T-cell (primary cell): ENCODE measurements at regions not wholly inside any gene's neighbourhood (a gene's known extent, or its start where the extent isn't known, plus 50 kb on each side); places are given as distances from the start of the nearest gene placed in this dataset.

ENCODE experiments used
- ATAC-seq, 4 experiments: fragments of 200-7000 bp in 3 of 4; fragments of 150-1000 bp in 1 of 4; cut with Tn5 transposase; replicated peaks in 1 of 4; 1 replicate in 3 of 4; 2 replicates in 1 of 4; pipeline ENCODE4 v1.10.0; 2021; ENCODE audit warnings: moderate library complexity in 3 of 4, mild to moderate bottlenecking in 2 of 4, moderate number of reproducible peaks in 1 of 4
- CTCF ChIA-PET, 2 donors: fragments of 300-600 bp; sonication (Branson Sonifier 250); formaldehyde crosslinking; loops; one replicate each; lab custom pipeline; 2022; ENCODE audit warnings: antibody characterized with exemption in 2 of 2; lab: Charles Lee
- POLR2A ChIA-PET, 2 donors: fragments of 300-600 bp; sonication (Branson Sonifier 250); formaldehyde crosslinking; loops; one replicate each; lab custom pipeline; 2022; ENCODE audit warnings: antibody characterized with exemption in 2 of 2; lab: Charles Lee
- DNase-seq, 35 experiments: peaks; one replicate each; pipeline versions ENCODE4 v3.0.0 to v3.0.0-alpha.2; 2013 to 2023
- H3K27ac ChIP-seq: one replicate; pipeline ENCODE4 v1.5.1; 2013; ENCODE audit warnings: low read length
- H3K27me3 ChIP-seq, 2 experiments: replicated peaks in 1 of 2; 1 replicate in 1 of 2; 2 replicates in 1 of 2; pipeline versions ENCODE4 v1.6.1 to v1.7.0; 2013; ENCODE audit warnings: low read length in 1 of 2, mixed read lengths in 1 of 2; ENCODE audit not compliant: control insufficient read depth in 2 of 2, insufficient read depth in 2 of 2; ENCODE audit errors: extremely low read depth in 1 of 2
- H3K36me3 ChIP-seq, 2 donors: 1 replicate in 1 of 2; 2 replicates in 1 of 2; pipeline versions ENCODE4 v1.6.1 to v1.7.0; 2013; ENCODE audit warnings: low read length in 1 of 2; ENCODE audit not compliant: control insufficient read depth in 2 of 2, insufficient read depth in 1 of 2; ENCODE audit errors: extremely low read depth in 1 of 2
- H3K4me1 ChIP-seq, 2 experiments: 1 replicate in 1 of 2; 2 replicates in 1 of 2; pipeline versions ENCODE4 v1.6.1 to v1.7.0; 2013; ENCODE audit warnings: low read length in 2 of 2, mixed read lengths in 1 of 2; ENCODE audit not compliant: insufficient read depth in 2 of 2, control insufficient read depth in 1 of 2; ENCODE audit errors: extremely low read depth in 1 of 2
- H3K4me3 ChIP-seq, 2 donors: 1 replicate in 1 of 2; 2 replicates in 1 of 2; pipeline versions ENCODE4 v1.5.1 to v1.7.0; 2013; ENCODE audit warnings: mild to moderate bottlenecking in 2 of 2, low read length in 1 of 2, moderate library complexity in 1 of 2; ENCODE audit not compliant: control insufficient read depth in 1 of 2; ENCODE audit errors: extremely low read depth in 1 of 2
- H3K9me3 ChIP-seq: 2 replicates; pipeline ENCODE4 v1.7.0; 2013
- H3K27ac Mint-ChIP-seq, 2 donors: one replicate each; pipeline ENCODE4 v1.8.0; 2020 to 2021; ENCODE audit warnings: mild to moderate bottlenecking in 2 of 2, mixed read lengths in 2 of 2
- H3K27me3 Mint-ChIP-seq, 2 donors: one replicate each; pipeline ENCODE4 v1.8.0; 2021 to 2022; ENCODE audit warnings: mixed read lengths in 2 of 2
- H3K36me3 Mint-ChIP-seq: one replicate; pipeline ENCODE4 v1.8.0; 2021; ENCODE audit warnings: mixed read lengths
- H3K4me1 Mint-ChIP-seq, 3 donors: one replicate each; pipeline ENCODE4 v1.8.0; 2020 to 2022; ENCODE audit warnings: mixed read lengths in 3 of 3, mild to moderate bottlenecking in 1 of 3
- H3K4me3 Mint-ChIP-seq, 3 donors: one replicate each; pipeline ENCODE4 v1.8.0; 2020 to 2022; ENCODE audit warnings: mild to moderate bottlenecking in 3 of 3, mixed read lengths in 3 of 3, moderate library complexity in 3 of 3
- H3K9me3 Mint-ChIP-seq, 3 donors: one replicate each; pipeline ENCODE4 v1.8.0; 2020 to 2022; ENCODE audit warnings: mixed read lengths in 3 of 3
- WGBS: methylation state at CpG from one replicate; pipeline ENCODE4 v1.1.5; 2013; ENCODE audit warnings: missing lambda C conversion rate; ENCODE audit not compliant: insufficient coverage; 5-methylcytosine and 5-hydroxymethylcytosine counted together

DNA sequence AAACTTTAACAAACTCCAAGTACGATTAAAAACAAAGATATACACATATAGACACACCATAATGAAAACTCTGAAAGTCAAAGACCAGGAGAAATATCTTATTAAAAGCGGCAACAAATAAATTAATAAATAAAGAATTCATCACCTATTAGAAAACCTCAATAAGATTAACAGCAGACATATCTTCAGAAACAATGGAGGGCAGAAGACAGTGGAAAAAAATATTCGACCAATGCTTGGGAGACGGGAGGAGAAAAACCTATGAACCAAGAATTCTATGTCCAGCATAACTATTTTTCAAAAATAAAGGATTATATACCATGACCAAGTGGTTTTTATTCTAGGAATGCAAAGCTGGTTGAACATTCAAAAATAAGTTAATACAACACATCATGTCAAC, 578.6 kb upstream of the CCNG1 start:
- ATAC-seq: no peak
- H3K4me1 Mint-ChIP-seq: no peaks in the 10 kb centered on the region
- POLR2A ChIA-PET: no interaction called here

DNA sequence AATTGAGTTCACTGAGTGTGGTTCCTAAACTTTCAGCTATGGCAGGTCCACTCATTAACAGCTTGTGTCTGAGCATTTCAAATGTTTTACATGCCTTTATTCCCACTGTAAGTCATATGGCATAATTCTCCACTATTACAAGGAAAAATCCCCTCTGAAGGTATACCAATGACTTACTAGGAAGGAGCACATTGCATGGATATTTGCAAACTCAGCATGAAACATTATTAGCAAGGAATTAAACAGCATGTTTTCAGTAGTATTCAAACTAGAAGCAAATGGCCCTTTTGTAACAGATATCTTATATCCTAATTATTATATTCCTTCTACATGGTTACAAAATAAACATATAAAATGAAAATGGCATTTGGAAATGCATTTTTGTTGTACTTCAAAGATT, 566.4 kb upstream of the CCNG1 start:
- ChIA-PET POLR2A (no interaction called here), CTCF (no interaction called here)
- H3K27me3 ChIP-seq: no peaks in the 10 kb centered on the region
- H3K4me3 Mint-ChIP-seq: no peak overlapping the region
- peaks cover 17 to 28% (median 21%) of the 10 kb centered on the region in 3 donors for H3K9me3 Mint-ChIP-seq
- H3K36me3 ChIP-seq: no peaks in the 10 kb centered on the region
- H3K9me3 ChIP-seq: no peaks in the 10 kb centered on the region
- no peak overlapping the region for H3K27ac Mint-ChIP-seq
- no peaks in the 10 kb centered on the region for H3K27me3 Mint-ChIP-seq
- H3K4me1 ChIP-seq: no peaks in the 10 kb centered on the region
- no peaks in the 10 kb centered on the region for H3K4me1 Mint-ChIP-seq
- no peak for DNase-seq
- no peak for ATAC-seq
- no peak overlapping the region for H3K27ac ChIP-seq
- H3K4me3 ChIP-seq: no peak overlapping the region
- no peaks in the 10 kb centered on the region for H3K36me3 Mint-ChIP-seq

More for the DNA sequence above, 578.6 kb upstream of the CCNG1 start:
- H3K9me3 ChIP-seq: peaks cover 5% of the 10 kb centered on the region
- no peaks in the 10 kb centered on the region for H3K27me3 ChIP-seq
- H3K4me1 ChIP-seq: no peaks in the 10 kb centered on the region
- Mint-ChIP-seq H3K9me3 (peaks cover 16 to 32% (median 23%) of the 10 kb centered on the region in 3 donors), H3K4me3 (no peak overlapping the region), H3K27me3 (no peaks in the 10 kb centered on the region), H3K36me3 (no peaks in the 10 kb centered on the region), H3K27ac (no peak overlapping the region)
- CTCF ChIA-PET: no interaction called here
- no peak overlapping the region for H3K4me3 ChIP-seq
- no peak overlapping the region for H3K27ac ChIP-seq
- H3K36me3 ChIP-seq: no peaks in the 10 kb centered on the region
- WGBS: no CpG with 5 or more reads among the region's 4 CpGs
- no peak for DNase-seq

DNA sequence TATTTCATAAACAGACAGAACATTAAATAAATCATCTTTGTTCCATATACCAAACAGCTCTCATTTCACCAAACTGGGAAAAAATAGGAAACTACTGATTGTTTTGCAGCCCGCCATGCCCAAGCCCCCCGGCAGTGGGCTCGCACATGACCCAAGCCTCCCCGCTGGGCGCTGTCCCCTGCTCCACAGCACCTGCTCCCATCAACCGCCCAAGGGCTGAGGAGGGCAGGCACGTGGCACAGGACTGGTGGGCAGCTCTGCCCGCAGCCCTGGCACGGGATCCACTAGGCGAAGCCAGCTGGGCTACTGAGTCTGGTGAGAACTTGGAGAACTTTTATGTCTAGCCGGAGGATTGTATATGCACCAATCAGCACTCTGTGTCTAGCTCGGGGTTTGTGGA, 554.8 kb upstream of the CCNG1 start:
- Histone ChIP-seq H3K4me3 (no peak overlapping the region), H3K27ac (no peak overlapping the region), H3K27me3 (no peaks in the 10 kb centered on the region), H3K36me3 (no peaks in the 10 kb centered on the region), H3K9me3 (no peaks in the 10 kb centered on the region), H3K4me1 (no peaks in the 10 kb centered on the region)
- Mint-ChIP-seq H3K27ac (no peak overlapping the region), H3K4me1 (no peaks in the 10 kb centered on the region), H3K27me3 (no peaks in the 10 kb centered on the region), H3K36me3 (no peaks in the 10 kb centered on the region), H3K9me3 (peaks cover 5 to 9% (median 7%) of the 10 kb centered on the region in 3 donors), H3K4me3 (no peak overlapping the region)
- no peak for ATAC-seq
- no peak for DNase-seq
- WGBS: 94% methylated on average over 10 of the region's 12 CpGs
- ChIA-PET POLR2A (no interaction called here), CTCF (interaction anchor here in 1 of 2 donors (0.5 kb wide), 1 partner anchor 34 kb away, joined by 4 read pairs; no protein-coding TSS in a partner anchor)

DNA sequence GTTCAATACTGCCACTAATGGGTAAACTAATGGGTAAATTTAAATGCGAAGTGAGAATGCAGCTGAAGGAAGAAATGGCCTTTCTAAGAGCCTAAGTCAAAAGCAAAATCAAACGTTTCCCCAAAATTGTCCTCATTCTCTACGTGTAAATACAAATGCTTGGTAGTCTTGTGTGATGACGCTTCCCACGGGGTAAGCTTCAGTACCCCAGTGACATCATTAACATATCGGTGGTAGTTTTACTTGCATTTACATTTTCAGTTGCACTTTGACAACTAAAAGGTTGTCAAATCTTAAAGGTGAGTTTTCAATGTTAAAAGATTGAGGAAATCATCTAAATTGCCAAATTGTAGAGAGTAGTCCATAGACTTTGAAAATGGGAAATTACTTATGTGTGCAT, 550.7 kb upstream of the CCNG1 start:
- H3K4me3 ChIP-seq: no peak overlapping the region
- Mint-ChIP-seq H3K27me3 (no peaks in the 10 kb centered on the region), H3K4me3 (no peak overlapping the region), H3K9me3 (peaks cover 0 to 17% (median 5%) of the 10 kb centered on the region in 3 donors), H3K36me3 (no peaks in the 10 kb centered on the region), H3K4me1 (no peaks in the 10 kb centered on the region), H3K27ac (no peak overlapping the region)
- no peak overlapping the region for H3K27ac ChIP-seq
- ChIA-PET POLR2A (no interaction called here), CTCF (no interaction called here)
- no peaks in the 10 kb centered on the region for H3K9me3 ChIP-seq
- WGBS: no CpG with 5 or more reads among the region's 6 CpGs
- ATAC-seq (no peak), DNase-seq (no peak)
- H3K27me3 ChIP-seq: no peaks in the 10 kb centered on the region
- H3K36me3 ChIP-seq: no peaks in the 10 kb centered on the region
- H3K4me1 ChIP-seq: no peaks in the 10 kb centered on the region

DNA sequence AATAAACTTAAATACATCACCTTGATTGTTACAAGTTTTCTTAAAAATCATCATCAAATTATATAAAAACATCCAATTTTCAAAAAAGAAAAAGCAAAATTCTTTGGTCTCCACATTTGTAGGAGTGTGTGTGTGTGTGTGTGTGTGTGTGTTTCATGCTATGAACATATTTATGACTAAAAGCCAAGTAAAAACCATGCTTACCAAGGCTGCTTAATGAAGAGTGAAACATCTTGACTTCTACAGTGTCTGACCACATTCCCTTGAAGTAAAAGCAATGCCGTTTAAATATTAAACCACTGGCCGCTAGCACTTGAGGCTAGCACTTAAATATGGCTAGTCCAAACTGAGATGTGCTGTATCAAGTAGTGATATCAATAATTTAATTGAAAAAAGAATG, 549.1 kb upstream of the CCNG1 start:
- Histone ChIP-seq H3K36me3 (no peaks in the 10 kb centered on the region), H3K27ac (no peak overlapping the region), H3K9me3 (no peaks in the 10 kb centered on the region), H3K4me1 (no peaks in the 10 kb centered on the region), H3K4me3 (no peak overlapping the region), H3K27me3 (no peaks in the 10 kb centered on the region)
- no peaks in the 10 kb centered on the region for H3K4me1 Mint-ChIP-seq
- ChIA-PET CTCF (no interaction called here), POLR2A (no interaction called here)
- H3K4me3 Mint-ChIP-seq: no peak overlapping the region
- DNase-seq: no peak
- H3K27ac Mint-ChIP-seq: no peak overlapping the region
- peaks cover 0 to 14% (median 2%) of the 10 kb centered on the region in 3 donors for H3K9me3 Mint-ChIP-seq
- H3K27me3 Mint-ChIP-seq: no peaks in the 10 kb centered on the region
- ATAC-seq: no peak
- WGBS: no CpG with 5 or more reads among the region's 2 CpGs
- no peaks in the 10 kb centered on the region for H3K36me3 Mint-ChIP-seq

DNA sequence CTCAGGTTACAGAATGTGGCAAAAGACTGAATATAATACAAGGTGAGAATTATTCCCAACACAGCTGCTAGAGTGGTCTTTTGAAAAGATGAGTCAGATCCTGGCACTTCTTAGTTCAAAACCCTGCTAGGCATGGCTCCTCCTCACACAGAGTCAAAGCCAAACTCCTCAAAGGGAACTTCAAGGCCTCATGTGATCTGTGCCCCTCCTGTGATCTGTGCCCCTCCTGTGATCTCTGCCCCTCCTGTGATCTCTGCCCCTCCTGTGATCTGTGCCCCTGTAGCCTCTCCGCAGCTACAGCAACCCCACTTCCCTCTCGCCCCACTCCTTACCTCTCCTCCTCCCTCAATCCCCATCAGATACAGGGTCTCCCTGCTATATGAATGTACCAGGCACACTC, 525.5 kb upstream of the CCNG1 start:
- Histone ChIP-seq H3K9me3 (no peaks in the 10 kb centered on the region), H3K27ac (no peak overlapping the region), H3K27me3 (no peaks in the 10 kb centered on the region), H3K4me3 (no peak overlapping the region), H3K4me1 (no peaks in the 10 kb centered on the region), H3K36me3 (no peaks in the 10 kb centered on the region)
- WGBS: 35% methylated on average over 2 of the region's 2 CpGs
- no peak for ATAC-seq
- peaks cover 5 to 13% (median 11%) of the 10 kb centered on the region in 3 donors for H3K9me3 Mint-ChIP-seq
- no peaks in the 10 kb centered on the region for H3K4me1 Mint-ChIP-seq
- H3K36me3 Mint-ChIP-seq: no peaks in the 10 kb centered on the region
- no peak for DNase-seq
- H3K4me3 Mint-ChIP-seq: no peak overlapping the region
- ChIA-PET CTCF (no interaction called here), POLR2A (no interaction called here)
- H3K27ac Mint-ChIP-seq: no peak overlapping the region
- H3K27me3 Mint-ChIP-seq: no peaks in the 10 kb centered on the region

DNA sequence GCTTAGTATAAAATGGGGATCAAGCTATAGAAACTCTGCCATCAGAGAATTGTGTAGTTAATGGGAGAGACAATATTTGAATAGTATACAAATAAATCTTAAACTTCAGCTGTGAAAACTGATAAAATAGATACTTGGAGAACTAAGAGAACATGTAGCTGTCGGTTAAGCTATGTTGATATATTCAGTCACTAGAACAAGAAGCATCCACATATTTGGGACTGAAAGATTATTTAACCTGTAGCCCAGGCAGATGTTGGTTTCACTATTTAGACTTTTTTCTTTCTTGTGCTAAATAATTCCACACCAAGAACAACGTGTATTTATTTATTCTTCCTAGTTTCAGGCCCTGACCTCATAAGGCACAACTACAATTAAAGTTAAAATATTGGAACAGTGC, 521.0 kb upstream of the CCNG1 start:
- Histone ChIP-seq H3K27me3 (no peaks in the 10 kb centered on the region), H3K36me3 (no peaks in the 10 kb centered on the region), H3K27ac (no peak overlapping the region), H3K4me3 (no peak overlapping the region), H3K4me1 (no peaks in the 10 kb centered on the region), H3K9me3 (no peaks in the 10 kb centered on the region)
- ChIA-PET POLR2A (interaction anchor here in 1 of 2 donors (0.7 kb wide), 1 partner anchor 405 kb away, joined by 3 read pairs; no protein-coding TSS in a partner anchor), CTCF (interaction anchor here in 1 of 2 donors (0.7 kb wide), 1 partner anchor 34 kb away, joined by 4 read pairs; no protein-coding TSS in a partner anchor)
- ATAC-seq (no peak), DNase-seq (no peak)
- peaks cover 12 to 29% (median 15%) of the 10 kb centered on the region in 3 donors for H3K9me3 Mint-ChIP-seq
- WGBS: no CpG with 5 or more reads among the region's 2 CpGs
- no peaks in the 10 kb centered on the region for H3K27me3 Mint-ChIP-seq
- no peaks in the 10 kb centered on the region for H3K36me3 Mint-ChIP-seq
- no peak overlapping the region for H3K4me3 Mint-ChIP-seq
- H3K4me1 Mint-ChIP-seq: no peaks in the 10 kb centered on the region
- no peak overlapping the region for H3K27ac Mint-ChIP-seq
